ENCODE measurements at regions not wholly inside any gene's neighbourhood (a gene's known extent, or its start where the extent isn't known, plus 50 kb on each side); places are given as distances from the start of the nearest gene placed in this dataset.

DNA sequence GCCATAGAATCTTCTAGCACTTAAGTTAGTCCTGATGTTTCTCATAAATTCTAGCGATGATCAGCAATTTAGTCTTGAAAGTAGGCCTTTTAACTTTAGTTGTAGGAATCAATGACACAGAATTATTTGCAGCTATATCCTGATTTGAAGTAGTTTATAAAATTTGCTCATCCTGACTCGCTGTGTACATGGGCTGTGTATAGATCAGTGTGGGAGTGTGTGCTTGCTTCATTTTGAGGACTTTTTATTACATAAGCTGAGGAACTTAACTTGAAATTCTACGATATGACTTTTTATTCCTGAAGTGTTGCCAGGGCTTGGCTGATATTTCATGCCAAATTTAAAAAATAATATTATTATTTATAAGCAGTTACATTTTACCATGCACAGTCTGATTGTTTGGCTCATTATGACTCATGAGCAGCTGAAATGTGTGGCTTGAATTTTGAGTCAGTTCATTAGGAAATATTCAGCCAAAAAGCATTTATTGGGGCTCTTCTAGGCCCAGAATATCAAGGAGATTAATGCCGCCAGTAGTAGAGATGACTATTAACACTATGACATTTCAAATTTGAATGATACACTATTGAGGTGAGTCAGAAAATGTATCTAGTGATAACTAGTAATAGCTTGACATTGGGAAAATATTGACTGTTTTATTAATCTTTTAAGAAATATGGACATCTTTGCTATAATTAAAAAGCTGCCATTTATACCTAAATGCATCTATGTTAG is 128.9 kb upstream of the LIMCH1 start:
- DNase-seq (ENCODE audit: low read depth), result peak; percentile 2
- TF ChIP-seq, protein P1, sequence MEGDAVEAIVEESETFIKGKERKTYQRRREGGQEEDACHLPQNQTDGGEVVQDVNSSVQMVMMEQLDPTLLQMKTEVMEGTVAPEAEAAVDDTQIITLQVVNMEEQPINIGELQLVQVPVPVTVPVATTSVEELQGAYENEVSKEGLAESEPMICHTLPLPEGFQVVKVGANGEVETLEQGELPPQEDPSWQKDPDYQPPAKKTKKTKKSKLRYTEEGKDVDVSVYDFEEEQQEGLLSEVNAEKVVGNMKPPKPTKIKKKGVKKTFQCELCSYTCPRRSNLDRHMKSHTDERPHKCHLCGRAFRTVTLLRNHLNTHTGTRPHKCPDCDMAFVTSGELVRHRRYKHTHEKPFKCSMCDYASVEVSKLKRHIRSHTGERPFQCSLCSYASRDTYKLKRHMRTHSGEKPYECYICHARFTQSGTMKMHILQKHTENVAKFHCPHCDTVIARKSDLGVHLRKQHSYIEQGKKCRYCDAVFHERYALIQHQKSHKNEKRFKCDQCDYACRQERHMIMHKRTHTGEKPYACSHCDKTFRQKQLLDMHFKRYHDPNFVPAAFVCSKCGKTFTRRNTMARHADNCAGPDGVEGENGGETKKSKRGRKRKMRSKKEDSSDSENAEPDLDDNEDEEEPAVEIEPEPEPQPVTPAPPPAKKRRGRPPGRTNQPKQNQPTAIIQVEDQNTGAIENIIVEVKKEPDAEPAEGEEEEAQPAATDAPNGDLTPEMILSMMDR (IDR thresholded peaks at IDR 0.05; ENCODE audit: low read length, missing control alignments), result no peak
- no peak overlapping the region for H3K4me3 ChIP-seq (replicated peaks; ENCODE audit: low read depth, low read length)

DNA sequence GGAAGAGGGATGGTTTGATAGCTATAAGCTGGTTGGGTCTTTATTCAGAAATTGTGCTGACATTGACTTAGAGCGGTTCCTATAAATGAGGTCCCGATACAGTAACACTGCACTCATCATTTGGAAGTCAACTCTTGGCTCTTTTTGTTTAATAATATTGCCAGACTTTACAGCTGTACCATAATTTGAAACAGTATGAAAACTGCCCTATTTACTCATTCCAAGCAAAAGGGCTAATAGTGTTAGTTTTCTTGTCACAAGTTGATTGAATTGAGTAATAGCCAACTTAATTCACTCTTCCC is 128.4 kb upstream of the LIMCH1 start:
- TF ChIP-seq, protein P1 (IDR thresholded peaks at IDR 0.05; ENCODE audit: low read length, missing control alignments), result no peak
- H3K4me3 ChIP-seq (replicated peaks; ENCODE audit: low read depth, low read length), result no peak overlapping the region
- no peak for DNase-seq (ENCODE audit: low read depth)

DNA sequence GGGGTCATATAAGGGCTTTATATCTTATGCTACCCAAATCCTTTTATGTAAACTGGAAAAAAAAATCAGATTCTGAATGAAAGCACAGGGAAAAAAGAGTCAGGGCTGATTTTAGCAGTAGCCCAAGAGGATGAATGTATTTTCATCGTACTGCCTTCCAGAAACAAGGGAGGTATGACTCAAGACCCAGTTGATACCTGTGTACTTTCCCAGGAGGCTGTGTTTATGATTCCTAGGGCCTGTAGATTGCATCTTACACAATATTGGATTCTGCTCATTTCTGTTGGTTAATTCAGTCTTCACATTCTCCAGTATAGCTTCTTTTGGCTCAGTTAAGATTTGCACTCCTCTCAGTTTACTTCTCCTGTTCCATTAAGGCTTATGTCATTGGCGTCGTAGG is 127.9 kb upstream of the LIMCH1 start:
- H3K4me3 ChIP-seq (replicated peaks; ENCODE audit: low read depth, low read length), result no peak overlapping the region
- TF ChIP-seq, protein P1 (IDR thresholded peaks at IDR 0.05; ENCODE audit: low read length, missing control alignments), result no peak
- no peak for DNase-seq (ENCODE audit: low read depth)

GRCh38 chr4:41413670-41414411 is 124.1 kb upstream of the LIMCH1 start:
- H3K4me3 ChIP-seq (replicated peaks; ENCODE audit: low read depth, low read length), result no peak overlapping the region
- no peak for DNase-seq (ENCODE audit: low read depth)
- TF ChIP-seq, protein P1 (IDR thresholded peaks at IDR 0.05; ENCODE audit: low read length, missing control alignments), result no peak

DNA sequence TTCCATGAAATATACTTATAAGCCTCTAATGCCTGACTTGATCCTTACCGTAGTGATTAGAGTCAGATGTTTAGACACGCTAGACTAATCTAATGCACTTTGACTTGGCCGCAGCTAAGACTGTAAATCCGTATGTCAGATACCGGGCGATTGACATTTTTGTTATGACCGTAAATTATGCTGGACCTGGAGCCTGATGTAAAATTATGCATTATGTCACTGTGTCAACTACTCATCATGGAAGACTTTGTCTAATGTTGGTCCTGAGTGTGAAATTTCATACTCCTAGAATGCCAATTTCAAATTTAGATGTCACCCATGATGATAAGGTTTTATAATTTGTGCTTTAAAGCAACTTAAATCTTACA is 123.6 kb upstream of the LIMCH1 start:
- no peak overlapping the region for H3K4me3 ChIP-seq (replicated peaks; ENCODE audit: low read depth, low read length)
- no peak for DNase-seq (ENCODE audit: low read depth)
- TF ChIP-seq, protein P1 (IDR thresholded peaks at IDR 0.05; ENCODE audit: low read length, missing control alignments), result no peak

- no peak overlapping the region for H3K4me3 ChIP-seq (replicated peaks; ENCODE audit: low read depth, low read length)
- peak; percentile 41 for DNase-seq (ENCODE audit: low read depth)
- TF ChIP-seq, protein P1 (IDR thresholded peaks at IDR 0.05; ENCODE audit: low read length, missing control alignments), result no peak
Observed at GRCh38 chr4:41418444-41418843, 119.5 kb upstream of the LIMCH1 start.

DNA sequence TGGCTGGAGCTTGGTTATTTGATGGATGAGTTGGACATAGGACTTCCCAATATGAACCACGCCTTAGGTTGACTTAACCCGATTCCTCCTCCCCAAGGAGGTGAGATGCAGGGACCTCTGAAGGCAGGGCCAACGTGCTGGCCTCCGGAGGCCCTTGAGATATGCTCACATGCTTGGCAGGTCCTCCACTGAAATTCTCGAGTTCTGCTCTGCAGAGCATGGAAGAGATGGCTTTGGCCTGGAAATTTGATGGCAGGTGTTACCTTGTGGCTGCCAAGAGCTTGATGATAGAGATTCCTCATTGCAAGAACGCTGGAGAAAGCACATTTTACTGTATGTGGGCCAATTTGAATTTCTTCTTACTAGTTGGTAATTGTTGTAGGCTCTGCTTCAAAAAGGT is 117.4 kb upstream of the LIMCH1 start:
- no peak overlapping the region for H3K4me3 ChIP-seq (replicated peaks; ENCODE audit: low read depth, low read length)
- no peak for DNase-seq (ENCODE audit: low read depth)
- TF ChIP-seq, protein P1 (IDR thresholded peaks at IDR 0.05; ENCODE audit: low read length, missing control alignments), result no peak
